ENCODE measurements at regions not wholly inside any gene's neighbourhood (a gene's known extent, or its start where the extent isn't known, plus 50 kb on each side); places are given as distances from the start of the nearest gene placed in this dataset.

- H3K27ac ChIP-seq (ENCODE audit: low read depth in 2 of 2, low read length in 2 of 2) = no peak overlapping the region
- no peaks in the 10 kb centered on the region for H3K9me3 ChIP-seq (ENCODE audit: control insufficient read depth in 2 of 3, insufficient read depth in 1 of 3, low read length in 3 of 3)
- no peak for FAIRE-seq
- DNase-seq = no peak
- TF ChIP-seq CTCF (IDR thresholded peaks at IDR 0.05; ENCODE audit: borderline replicate concordance, extremely low read depth, insufficient read depth) = no peak
- no peak overlapping the region for H3K9ac ChIP-seq (ENCODE audit: low read length in 3 of 3)
- no peaks in the 10 kb centered on the region for H3K36me3 ChIP-seq (ENCODE audit: control insufficient read depth in 2 of 3, insufficient read depth in 3 of 3, low read length in 3 of 3)
- H3K4me1 ChIP-seq (ENCODE audit: control insufficient read depth in 2 of 3, insufficient read depth in 2 of 3, low read depth in 1 of 3, low read length in 3 of 3) = peaks cover 0 to 18% (median 7%) of the 10 kb centered on the region in 3 donors
- intact Hi-C loops (cut with DNase I) = no loop called here
- H3K4me3 ChIP-seq (ENCODE audit: low read length in 3 of 3) = no peak overlapping the region
- H3K27me3 ChIP-seq (ENCODE audit: control insufficient read depth, insufficient read depth, low read length) = no peaks in the 10 kb centered on the region
Observed at GRCh38 chr5:160479220-160479619, 57.6 kb downstream of the PTTG1 start.

GRCh38 chr5:160479926-160480325 is 58.3 kb downstream of the PTTG1 start:
- Histone ChIP-seq H3K27me3 (ENCODE audit: control insufficient read depth, insufficient read depth, low read length) (no peaks in the 10 kb centered on the region), H3K9ac (ENCODE audit: low read length in 3 of 3) (no peak overlapping the region), H3K27ac (ENCODE audit: low read depth in 2 of 2, low read length in 2 of 2) (no peak overlapping the region), H3K4me1 (ENCODE audit: control insufficient read depth in 2 of 3, insufficient read depth in 2 of 3, low read depth in 1 of 3, low read length in 3 of 3) (peaks cover 0 to 18% (median 7%) of the 10 kb centered on the region in 3 donors), H3K36me3 (ENCODE audit: control insufficient read depth in 2 of 3, insufficient read depth in 3 of 3, low read length in 3 of 3) (no peaks in the 10 kb centered on the region), H3K9me3 (ENCODE audit: control insufficient read depth in 2 of 3, insufficient read depth in 1 of 3, low read length in 3 of 3) (no peaks in the 10 kb centered on the region), H3K4me3 (ENCODE audit: low read length in 3 of 3) (no peak overlapping the region)
- no peak for FAIRE-seq
- TF ChIP-seq CTCF (IDR thresholded peaks at IDR 0.05; ENCODE audit: borderline replicate concordance, extremely low read depth, insufficient read depth) = no peak
- no peak for DNase-seq
- intact Hi-C loops (cut with DNase I) = no loop called here

GRCh38 chr5:160480652-160481051 is 59.0 kb downstream of the PTTG1 start:
- H3K27ac ChIP-seq (ENCODE audit: low read depth in 2 of 2, low read length in 2 of 2) = no peak overlapping the region
- H3K4me3 ChIP-seq (ENCODE audit: low read length in 3 of 3) = no peak overlapping the region
- H3K9me3 ChIP-seq (ENCODE audit: control insufficient read depth in 2 of 3, insufficient read depth in 1 of 3, low read length in 3 of 3) = no peaks in the 10 kb centered on the region
- H3K36me3 ChIP-seq (ENCODE audit: control insufficient read depth in 2 of 3, insufficient read depth in 3 of 3, low read length in 3 of 3) = no peaks in the 10 kb centered on the region
- H3K9ac ChIP-seq (ENCODE audit: low read length in 3 of 3) = no peak overlapping the region
- no peaks in the 10 kb centered on the region for H3K27me3 ChIP-seq (ENCODE audit: control insufficient read depth, insufficient read depth, low read length)
- peaks cover 0 to 18% (median 7%) of the 10 kb centered on the region in 3 donors for H3K4me1 ChIP-seq (ENCODE audit: control insufficient read depth in 2 of 3, insufficient read depth in 2 of 3, low read depth in 1 of 3, low read length in 3 of 3)
- DNase-seq = no peak
- intact Hi-C loops (cut with DNase I) = no loop called here
- no peak for FAIRE-seq
- TF ChIP-seq CTCF (IDR thresholded peaks at IDR 0.05; ENCODE audit: borderline replicate concordance, extremely low read depth, insufficient read depth) = no peak

- H3K27me3 ChIP-seq (ENCODE audit: control insufficient read depth, insufficient read depth, low read length) = no peaks in the 10 kb centered on the region
- intact Hi-C loops (cut with DNase I) = no loop called here
- FAIRE-seq = no peak
Observed at GRCh38 chr5:160484678-160485077, 63.0 kb downstream of the PTTG1 start.

More at GRCh38 chr5:160484678-160485077, 63.0 kb downstream of the PTTG1 start:
- no peak overlapping the region for H3K4me3 ChIP-seq (ENCODE audit: low read length in 3 of 3)
- no peak for DNase-seq
- H3K9me3 ChIP-seq (ENCODE audit: control insufficient read depth in 2 of 3, insufficient read depth in 1 of 3, low read length in 3 of 3) = no peaks in the 10 kb centered on the region
- no peak for TF ChIP-seq CTCF (IDR thresholded peaks at IDR 0.05; ENCODE audit: borderline replicate concordance, extremely low read depth, insufficient read depth)
- H3K36me3 ChIP-seq (ENCODE audit: control insufficient read depth in 2 of 3, insufficient read depth in 3 of 3, low read length in 3 of 3) = no peaks in the 10 kb centered on the region
- peaks cover 0 to 2% (median 2%) of the 10 kb centered on the region in 3 donors for H3K4me1 ChIP-seq (ENCODE audit: control insufficient read depth in 2 of 3, insufficient read depth in 2 of 3, low read depth in 1 of 3, low read length in 3 of 3)
- no peak overlapping the region for H3K9ac ChIP-seq (ENCODE audit: low read length in 3 of 3)
- H3K27ac ChIP-seq (ENCODE audit: low read depth in 2 of 2, low read length in 2 of 2) = no peak overlapping the region
